Lower leg skin (tissue), 4 donors: ENCODE measurements at regions not wholly inside any gene's neighbourhood (a gene's known extent, or its start where the extent isn't known, plus 50 kb on each side); places are given as distances from the start of the nearest gene placed in this dataset.

ENCODE experiments used
- DNase-seq, 2 donors: peaks; one replicate each; pipeline ENCODE4 v3.0.0-alpha.2; 2019; ENCODE audit warnings: low spot score in 2 of 2
- H3K4me3 ChIP-seq: fragments of 200-600 bp; sonication (generic); 2 replicates; pipeline ENCODE4 v1.5.1; 2017; ENCODE audit warnings: mild to moderate bottlenecking, low read depth; ENCODE audit not compliant: poor library complexity, severe bottlenecking
- CTCF ChIP-seq, 3 donors: fragments of 450-650 bp; IDR thresholded peaks; one replicate each; pipeline ENCODE4 v1.5.1; 2016; ENCODE audit warnings: antibody characterized with exemption in 3 of 3, mild to moderate bottlenecking in 3 of 3, moderate library complexity in 2 of 3
- POLR2A ChIP-seq, 2 donors: fragments of 450-650 bp; IDR thresholded peaks; one replicate each; pipeline ENCODE4 v1.6.1; 2016 to 2017; ENCODE audit warnings: antibody characterized with exemption in 2 of 2, mild to moderate bottlenecking in 1 of 2, moderate library complexity in 1 of 2
- WGBS, 2 donors: methylation state at CpG; one replicate each; pipeline ENCODE4 v1.1.5; 2018; 5-methylcytosine and 5-hydroxymethylcytosine counted together
- intact Hi-C: fragments of 100-400 bp; cut with DNase I; formaldehyde crosslinking; loops from one replicate; pipeline ENCODE4 v1.15.0; 2023; ENCODE audit warnings: low total_unique reads

GRCh38 chr13:73984201-73984600, 150.0 kb downstream of the KLF12 start:
- intact Hi-C loops: no loop called here
- H3K4me3 ChIP-seq: no peak overlapping the region
- DNase-seq: no peak
- TF ChIP-seq POLR2A (IDR thresholded peaks at IDR 0.05): no peak
- TF ChIP-seq CTCF (IDR thresholded peaks at IDR 0.05): no peak
- WGBS, 2 donors: 89 to 94% methylated on average over 11 of the region's 11 CpGs

GRCh38 chr13:73983109-73983508, 151.1 kb downstream of the KLF12 start:
- intact Hi-C loops: no loop called here
- no peak for TF ChIP-seq POLR2A (IDR thresholded peaks at IDR 0.05)
- TF ChIP-seq CTCF (IDR thresholded peaks at IDR 0.05): no peak
- H3K4me3 ChIP-seq: no peak overlapping the region
- no peak for DNase-seq
- 89 to 90% methylated on average over 6 of the region's 6 CpGs for WGBS, 2 donors

GRCh38 chr13:73981595-73981994, 152.6 kb downstream of the KLF12 start:
- WGBS, 2 donors: 56 to 62% methylated on average over 4 of the region's 4 CpGs
- TF ChIP-seq POLR2A (IDR thresholded peaks at IDR 0.05) (no peak), CTCF (IDR thresholded peaks at IDR 0.05) (no peak)
- intact Hi-C loops: no loop called here
- DNase-seq: no peak
- H3K4me3 ChIP-seq: no peak overlapping the region

- intact Hi-C loops: no loop called here
- no peak overlapping the region for H3K4me3 ChIP-seq
- TF ChIP-seq POLR2A (IDR thresholded peaks at IDR 0.05) (no peak), CTCF (IDR thresholded peaks at IDR 0.05) (no peak)
- 95 to 97% methylated on average over 4 of the region's 4 CpGs for WGBS, 2 donors
- DNase-seq: no peak
These were observed 158.4 kb downstream of the KLF12 start for GRCh38 chr13:73975767-73976166.

GRCh38 chr13:73974051-73974450, 160.2 kb downstream of the KLF12 start:
- TF ChIP-seq CTCF (IDR thresholded peaks at IDR 0.05) (no peak), POLR2A (IDR thresholded peaks at IDR 0.05) (no peak)
- intact Hi-C loops: no loop called here
- WGBS, 2 donors: 71 to 78% methylated on average over 2 of the region's 2 CpGs
- no peak overlapping the region for H3K4me3 ChIP-seq
- DNase-seq: no peak

GRCh38 chr13:73973156-73973555, 161.0 kb downstream of the KLF12 start:
- DNase-seq: no peak
- no peak overlapping the region for H3K4me3 ChIP-seq
- WGBS, 2 donors: 92 to 94% methylated on average over 2 of the region's 2 CpGs
- intact Hi-C loops: no loop called here
- TF ChIP-seq CTCF (IDR thresholded peaks at IDR 0.05) (no peak), POLR2A (IDR thresholded peaks at IDR 0.05) (no peak)
